Endothelial cell of umbilical vein (primary cell): ENCODE measurements at regions not wholly inside any gene's neighbourhood (a gene's known extent, or its start where the extent isn't known, plus 50 kb on each side); places are given as distances from the start of the nearest gene placed in this dataset.

Source experiments
- BruUV-seq: library from RNA; stranded (reverse); fragments of 400-500 nt; replicated peaks from 2 replicates; lab custom pipeline; 2021; lab: Mats Ljungman, UMichigan
- CTCF ChIA-PET: fragments of 300-600, 350-600 bp; sonication (Branson Sonifier 250); formaldehyde crosslinking; loops from one replicate; lab custom pipeline; 2021; ENCODE audit warnings: antibody characterized with exemption, inconsistent platforms; lab: Charles Lee
- POLR2A ChIA-PET: fragments of 300-600, 350-600 bp; sonication (Branson Sonifier 250); formaldehyde crosslinking; loops from one replicate; lab custom pipeline; 2021; ENCODE audit warnings: antibody characterized with exemption, inconsistent platforms; lab: Charles Lee
- DNase-seq: peaks from one replicate; pipeline ENCODE4 v3.0.0-alpha.2; 2011; ENCODE audit warnings: low read depth, low spot score
- FAIRE-seq: peaks from 2 replicates; lab custom pipeline; 2011; peaks lifted over from hg19 to GRCh38; lab: Jason Lieb, UNC
- H2AFZ ChIP-seq: 2 replicates; pipeline ENCODE4 v1.6.0; 2012; ENCODE audit warnings: low read depth, low read length, control low read depth, inconsistent platforms
- H3K27ac ChIP-seq: 2 replicates; pipeline ENCODE4 v1.5.1; 2011; ENCODE audit warnings: low read depth, mild to moderate bottlenecking, control low read depth, low read length, moderate library complexity; ENCODE audit not compliant: insufficient read depth
- H3K27me3 ChIP-seq, 2 experiments: 2 replicates each; pipeline versions ENCODE4 v1.6.0 to v1.6.1; 2011; ENCODE audit warnings: low read length in 2 of 2, mixed read lengths in 1 of 2; ENCODE audit not compliant: control insufficient read depth in 2 of 2, insufficient read depth in 2 of 2
- H3K36me3 ChIP-seq, 2 experiments: 2 replicates in 1 of 2; 3 replicates in 1 of 2; pipeline ENCODE4 v1.5.1; 2011; ENCODE audit warnings: low read length in 2 of 2, mild to moderate bottlenecking in 1 of 2, moderate library complexity in 1 of 2; ENCODE audit not compliant: control insufficient read depth in 2 of 2, insufficient read depth in 2 of 2; ENCODE audit errors: extremely low read depth in 1 of 2
- H3K4me1 ChIP-seq: 3 replicates; pipeline ENCODE4 v1.5.1; 2011; ENCODE audit warnings: mild to moderate bottlenecking, low read length; ENCODE audit not compliant: control insufficient read depth, insufficient read depth; ENCODE audit errors: extremely low read depth
- H3K4me2 ChIP-seq: 2 replicates; pipeline ENCODE4 v1.6.1; 2011; ENCODE audit warnings: low read length, control low read depth, mixed read lengths; ENCODE audit not compliant: insufficient read depth
- H3K4me3 ChIP-seq, 3 experiments: fragments of 200-600 bp in 1 of 3; sonication (generic), shearing (Covaris generic) in 1 of 3; replicated peaks in 1 of 3; 2 replicates each; pipeline ENCODE4 v1.5.1; 2011 to 2016; ENCODE audit warnings: control low read depth in 3 of 3, low read length in 3 of 3, mild to moderate bottlenecking in 2 of 3, inconsistent platforms in 1 of 3, low read depth in 1 of 3, moderate library complexity in 1 of 3; ENCODE audit not compliant: insufficient read depth in 1 of 3
- H3K79me2 ChIP-seq: 2 replicates; pipeline ENCODE4 v1.6.0; 2012; ENCODE audit warnings: low read length, inconsistent platforms; ENCODE audit not compliant: control insufficient read depth, insufficient read depth
- H3K9ac ChIP-seq: replicated peaks from 2 replicates; pipeline ENCODE3; 2011; ENCODE audit warnings: low read length, control low read depth; ENCODE audit not compliant: insufficient read depth; ENCODE audit errors: extremely low read depth
- H3K9me1 ChIP-seq: replicated peaks from 3 replicates; pipeline ENCODE4 v1.6.0; 2011; ENCODE audit warnings: mild to moderate bottlenecking, low read length; ENCODE audit not compliant: control insufficient read depth, insufficient read depth; ENCODE audit errors: extremely low read depth
- H3K9me3 ChIP-seq: replicated peaks from 2 replicates; pipeline ENCODE4 v1.5.1; 2012; ENCODE audit warnings: low read length, inconsistent platforms; ENCODE audit not compliant: control insufficient read depth, insufficient read depth
- H4K20me1 ChIP-seq: replicated peaks from 2 replicates; pipeline ENCODE3; 2011; ENCODE audit warnings: mild to moderate bottlenecking, low read length; ENCODE audit not compliant: control insufficient read depth, insufficient read depth; ENCODE audit errors: extremely low read depth
- EZH2 ChIP-seq: IDR thresholded peaks from 2 replicates; pipeline ENCODE4 v1.6.1; 2012; ENCODE audit warnings: borderline replicate concordance, low read depth, mild to moderate bottlenecking, moderate library complexity, low read length, inconsistent platforms; ENCODE audit not compliant: severe bottlenecking
- FOS ChIP-seq: IDR thresholded peaks from 2 replicates; pipeline ENCODE4 v1.6.1; 2011; ENCODE audit warnings: mild to moderate bottlenecking, low read length, moderate library complexity, borderline replicate concordance; ENCODE audit not compliant: insufficient read depth
- GATA2 ChIP-seq: IDR thresholded peaks from 2 replicates; pipeline ENCODE4 v1.7.0; 2011; ENCODE audit warnings: low read depth, mild to moderate bottlenecking, moderate library complexity, mixed read lengths, low read length; ENCODE audit not compliant: insufficient read length, insufficient read depth
- JUN ChIP-seq: IDR thresholded peaks from 2 replicates; pipeline ENCODE4 v1.6.1; 2011; ENCODE audit warnings: borderline replicate concordance, low read depth; ENCODE audit not compliant: insufficient read length, insufficient read depth
- MYC ChIP-seq: IDR thresholded peaks from one replicate; pipeline ENCODE4 v1.6.1; 2011; ENCODE audit warnings: mild to moderate bottlenecking, low read depth, low read length
- POLR2A ChIP-seq: IDR thresholded peaks from 2 replicates; pipeline ENCODE4 v1.6.1; 2012; ENCODE audit warnings: low read depth, mild to moderate bottlenecking, control low read depth, low read length
- POLR2AphosphoS5 ChIP-seq: IDR thresholded peaks from 2 replicates; pipeline ENCODE4 v1.6.1; 2012; ENCODE audit warnings: low read depth, mild to moderate bottlenecking, control low read depth, low read length, moderate library complexity; ENCODE audit not compliant: insufficient read depth
- dilution Hi-C: fragments of 300-500 bp; cut with MboI; formaldehyde crosslinking; loops from one replicate; pipeline ENCODE4 v1.15.0; 2019; ENCODE audit warnings: low sequenced_read_pairs; ENCODE audit not compliant: extremely low pct_ligation_motif_present
- intact Hi-C: fragments of 100-400 bp; cut with micrococcal nuclease; formaldehyde crosslinking; loops from one replicate; pipeline ENCODE4 v1.10.0; 2022
- TF ChIP-seq, protein P1 (sequence below), 2 donors: IDR thresholded peaks; 1 replicate in 1 of 2; 2 replicates in 1 of 2; pipeline ENCODE4 v1.5.1; 2011; ENCODE audit warnings: low read length in 2 of 2, mild to moderate bottlenecking in 2 of 2, moderate library complexity in 2 of 2, control low read depth in 1 of 2, inconsistent platforms in 1 of 2, low read depth in 1 of 2; ENCODE audit not compliant: insufficient read depth in 1 of 2; ENCODE audit errors: extremely low read depth in 1 of 2
- TF ChIP-seq, protein P2 (sequence below): IDR thresholded peaks from 2 replicates; pipeline ENCODE4 v1.6.1; 2011; ENCODE audit not compliant: insufficient read depth, insufficient read length

DNA sequence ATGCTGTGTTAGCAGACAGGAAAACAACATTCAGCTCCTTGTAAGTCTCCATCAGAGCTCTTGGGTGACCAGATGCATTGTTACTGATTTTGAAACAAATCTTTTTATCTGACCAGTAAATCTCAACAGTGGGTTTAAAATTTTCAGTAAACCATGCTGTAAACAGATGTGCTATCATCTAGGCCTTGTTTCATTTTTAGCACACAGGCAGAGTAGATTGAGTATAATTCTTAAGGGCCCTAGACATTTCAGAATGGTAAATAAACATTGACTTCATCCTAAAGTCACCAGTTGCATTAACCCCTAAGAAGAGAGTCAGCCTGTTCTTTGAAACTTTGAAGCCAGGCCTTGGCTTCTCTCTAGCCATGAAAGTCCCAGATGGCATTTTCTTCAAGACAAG, 237.2 kb upstream of the BMP2 start:
- Histone ChIP-seq H3K4me2 (no peak overlapping the region), H3K4me3 (no peak overlapping the region), H2AFZ (no peak overlapping the region), H3K27ac (no peak overlapping the region), H3K36me3 (no peaks in the 10 kb centered on the region), H3K27me3 (no peaks in the 10 kb centered on the region), H3K9me3 (no peaks in the 10 kb centered on the region), H3K79me2 (no peaks in the 10 kb centered on the region), H4K20me1 (no peaks in the 10 kb centered on the region), H3K9ac (no peak overlapping the region), H3K9me1 (no peaks in the 10 kb centered on the region), H3K4me1 (peaks cover 6% of the 10 kb centered on the region)
- CTCF ChIA-PET = interaction anchor here (0.9 kb wide), 1 partner anchor 32 kb away, joined by 3 read pairs; no protein-coding TSS in a partner anchor
- POLR2A ChIA-PET = no interaction called here
- intact Hi-C loops (no loop called here), dilution Hi-C loops (no loop called here)
- DNase-seq (no peak), FAIRE-seq (no peak)
- no TSS peak for BruUV-seq
- TF ChIP-seq JUN (no peak), MYC (no peak), GATA2 (no peak), POLR2A (no peak), EZH2 (no peak), POLR2AphosphoS5 (no peak), FOS (no peak)
- TF ChIP-seq, protein P1, sequence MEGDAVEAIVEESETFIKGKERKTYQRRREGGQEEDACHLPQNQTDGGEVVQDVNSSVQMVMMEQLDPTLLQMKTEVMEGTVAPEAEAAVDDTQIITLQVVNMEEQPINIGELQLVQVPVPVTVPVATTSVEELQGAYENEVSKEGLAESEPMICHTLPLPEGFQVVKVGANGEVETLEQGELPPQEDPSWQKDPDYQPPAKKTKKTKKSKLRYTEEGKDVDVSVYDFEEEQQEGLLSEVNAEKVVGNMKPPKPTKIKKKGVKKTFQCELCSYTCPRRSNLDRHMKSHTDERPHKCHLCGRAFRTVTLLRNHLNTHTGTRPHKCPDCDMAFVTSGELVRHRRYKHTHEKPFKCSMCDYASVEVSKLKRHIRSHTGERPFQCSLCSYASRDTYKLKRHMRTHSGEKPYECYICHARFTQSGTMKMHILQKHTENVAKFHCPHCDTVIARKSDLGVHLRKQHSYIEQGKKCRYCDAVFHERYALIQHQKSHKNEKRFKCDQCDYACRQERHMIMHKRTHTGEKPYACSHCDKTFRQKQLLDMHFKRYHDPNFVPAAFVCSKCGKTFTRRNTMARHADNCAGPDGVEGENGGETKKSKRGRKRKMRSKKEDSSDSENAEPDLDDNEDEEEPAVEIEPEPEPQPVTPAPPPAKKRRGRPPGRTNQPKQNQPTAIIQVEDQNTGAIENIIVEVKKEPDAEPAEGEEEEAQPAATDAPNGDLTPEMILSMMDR (IDR thresholded peaks at IDR 0.05; ENCODE audit: extremely low read depth in 1 of 2, insufficient read depth in 1 of 2, low read depth in 1 of 2, low read length in 2 of 2) = no peak
- TF ChIP-seq, protein P2, sequence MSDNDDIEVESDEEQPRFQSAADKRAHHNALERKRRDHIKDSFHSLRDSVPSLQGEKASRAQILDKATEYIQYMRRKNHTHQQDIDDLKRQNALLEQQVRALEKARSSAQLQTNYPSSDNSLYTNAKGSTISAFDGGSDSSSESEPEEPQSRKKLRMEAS = no peak
